IPS-NIHi7 (cell line): ENCODE measurements at regions not wholly inside any gene's neighbourhood (a gene's known extent, or its start where the extent isn't known, plus 50 kb on each side); places are given as distances from the start of the nearest gene placed in this dataset.

Experiments used
- DNase-seq: peaks from one replicate; pipeline ENCODE4 v3.0.0; 2012; ENCODE audit warnings: mixed read lengths; ENCODE audit errors: extremely low spot score

GRCh38 chr3:87422333-87422732 is 145.9 kb upstream of the POU1F1 start:
- DNase-seq: no peak

DNA sequence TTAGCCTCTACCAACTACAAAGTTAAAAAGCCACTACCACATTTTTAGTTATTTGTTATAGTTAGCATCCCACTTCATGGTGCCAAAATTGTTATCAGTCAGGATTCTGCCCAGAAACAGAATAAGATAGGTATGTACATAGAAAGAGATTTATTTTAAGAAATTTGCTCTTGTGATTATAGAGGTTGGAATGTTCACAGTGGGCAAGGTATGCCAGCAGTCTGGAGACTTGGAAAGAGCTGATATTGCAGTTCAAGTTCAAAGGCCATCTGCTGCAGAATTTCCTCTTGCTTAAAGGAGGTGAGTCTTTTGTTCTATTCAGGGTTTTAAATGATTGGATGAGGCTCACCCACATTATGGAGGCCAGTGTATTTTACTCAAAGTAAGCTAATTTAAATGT is 143.8 kb upstream of the POU1F1 start:
- DNase-seq: no peak

GRCh38 chr3:87414271-87414670 is 137.9 kb upstream of the POU1F1 start:
- no peak for DNase-seq

- DNase-seq: no peak
Observed at GRCh38 chr3:87413814-87414213, 137.4 kb upstream of the POU1F1 start.

GRCh38 chr3:87410110-87410509 is 133.7 kb upstream of the POU1F1 start:
- DNase-seq: no peak

DNA sequence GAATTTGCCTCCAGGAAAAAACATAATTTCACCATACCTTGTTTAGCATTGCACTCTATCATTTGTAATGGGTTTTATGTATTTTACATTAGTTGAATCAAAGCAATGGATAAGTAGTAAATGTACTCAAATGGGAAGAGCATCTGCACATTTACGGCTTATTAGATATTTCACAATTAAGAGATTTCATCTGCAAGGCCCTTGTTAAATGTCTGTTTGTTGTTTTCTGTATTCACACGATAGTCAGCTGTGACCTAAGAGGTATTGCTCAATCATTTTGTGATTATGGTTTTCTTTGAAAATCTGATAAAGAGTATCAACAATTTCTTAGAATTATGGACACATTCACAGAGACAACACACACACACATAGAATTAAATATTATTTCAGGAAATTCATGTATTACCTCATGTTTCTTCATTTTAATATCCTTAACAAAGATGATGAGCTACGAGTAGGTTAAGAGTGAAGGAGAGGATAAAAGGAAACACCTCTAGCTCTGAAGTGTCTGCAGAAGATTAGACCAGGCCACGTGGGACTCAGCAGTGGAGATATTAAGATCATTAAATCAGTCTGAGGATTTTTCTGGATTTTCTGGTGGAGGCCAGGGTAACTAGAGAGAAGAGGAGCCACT is 121.9 kb upstream of the POU1F1 start:
- no peak for DNase-seq

GRCh38 chr3:87397211-87397610 is 120.8 kb upstream of the POU1F1 start:
- no peak for DNase-seq

GRCh38 chr3:87390821-87391220 is 114.4 kb upstream of the POU1F1 start:
- DNase-seq: no peak

GRCh38 chr3:87390353-87390752 is 114.0 kb upstream of the POU1F1 start:
- no peak for DNase-seq

DNA sequence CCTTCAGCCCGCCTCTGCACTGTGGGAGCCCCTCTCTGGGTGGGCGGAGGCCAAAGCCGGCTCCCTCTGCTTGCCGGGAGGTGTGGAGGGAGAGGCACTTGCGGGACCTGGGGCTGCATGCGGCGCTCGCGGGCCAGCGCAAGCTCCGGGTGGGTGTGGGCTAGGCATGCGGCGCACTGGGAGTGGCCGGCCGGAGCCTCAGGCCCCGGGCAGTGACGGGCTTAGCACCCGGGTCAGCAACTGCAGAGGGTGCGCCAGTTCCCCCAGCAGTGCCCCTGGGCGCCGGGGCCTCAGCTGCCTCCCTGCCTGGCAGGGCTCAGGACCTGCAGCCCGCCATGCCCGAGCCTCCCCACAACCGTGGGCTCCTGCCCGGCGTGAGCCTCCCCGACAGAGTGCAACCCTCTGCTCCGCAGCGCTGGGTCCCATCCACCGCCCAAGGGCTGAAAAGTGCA is 98.9 kb upstream of the POU1F1 start:
- no peak for DNase-seq

DNA sequence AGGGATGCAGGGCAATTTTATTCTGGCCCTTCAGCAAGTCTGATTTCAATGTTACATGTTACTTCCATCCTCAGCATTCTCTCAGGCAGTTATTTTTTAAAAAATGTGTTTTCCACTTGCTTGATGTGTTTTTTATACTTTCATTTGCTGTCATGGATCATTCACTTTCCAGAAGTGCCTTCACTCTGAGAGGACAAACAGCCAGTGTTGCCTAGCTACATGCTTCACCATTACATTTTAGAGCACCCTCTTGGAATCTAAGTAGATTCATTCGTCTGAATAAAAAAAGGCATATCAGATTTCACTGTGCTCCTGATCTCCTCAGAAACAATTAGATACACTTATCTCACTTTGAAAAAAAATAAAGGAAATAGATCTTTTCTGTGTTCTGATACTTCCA is 93.6 kb upstream of the POU1F1 start:
- DNase-seq: no peak

- no peak for DNase-seq
Observed at GRCh38 chr3:87367736-87368135, 91.4 kb upstream of the POU1F1 start.

GRCh38 chr3:87363721-87364120 is 87.3 kb upstream of the POU1F1 start:
- no peak for DNase-seq

- DNase-seq: no peak
Observed at GRCh38 chr3:87361956-87362355, 85.6 kb upstream of the POU1F1 start.

DNA sequence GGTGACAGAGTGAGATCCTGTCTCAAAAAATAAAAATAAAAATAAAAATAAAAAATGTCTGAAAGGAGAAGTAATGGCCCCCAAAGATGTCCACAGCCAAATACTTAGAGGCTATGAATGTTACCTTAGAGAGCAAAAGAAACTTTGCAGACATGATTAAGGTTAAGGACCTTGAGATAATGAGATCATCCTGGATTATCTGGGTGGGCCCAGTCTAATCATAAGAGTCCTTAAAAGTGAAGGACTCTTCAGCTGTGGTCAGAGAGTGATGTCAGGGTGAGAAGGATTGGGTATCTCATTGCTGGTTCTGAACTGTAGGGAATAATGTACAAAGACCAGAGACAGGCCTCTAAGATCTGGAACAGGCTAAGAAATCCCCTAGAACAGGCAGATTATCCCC is 84.9 kb upstream of the POU1F1 start:
- DNase-seq: no peak

DNA sequence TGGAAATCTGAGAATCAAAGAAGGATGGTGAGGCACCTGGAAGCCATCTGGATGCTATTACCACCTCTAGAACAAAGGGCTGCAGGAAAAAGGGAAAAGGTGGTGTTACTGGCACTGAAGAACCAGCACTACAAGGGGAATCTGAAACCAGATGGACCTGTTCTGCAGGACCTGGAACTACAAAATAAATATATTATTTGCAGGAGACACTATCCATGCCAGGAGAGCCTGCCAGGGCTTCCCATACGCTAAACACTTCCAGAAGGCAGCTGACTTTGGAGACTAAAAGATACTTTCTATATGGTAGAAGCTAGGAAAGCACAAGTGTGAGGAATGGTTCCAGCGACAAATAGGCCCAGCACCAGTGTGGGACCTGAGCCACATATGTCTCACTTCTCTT is 83.4 kb upstream of the POU1F1 start:
- no peak for DNase-seq

- no peak for DNase-seq
Observed at GRCh38 chr3:87359025-87359424, 82.6 kb upstream of the POU1F1 start.

DNA sequence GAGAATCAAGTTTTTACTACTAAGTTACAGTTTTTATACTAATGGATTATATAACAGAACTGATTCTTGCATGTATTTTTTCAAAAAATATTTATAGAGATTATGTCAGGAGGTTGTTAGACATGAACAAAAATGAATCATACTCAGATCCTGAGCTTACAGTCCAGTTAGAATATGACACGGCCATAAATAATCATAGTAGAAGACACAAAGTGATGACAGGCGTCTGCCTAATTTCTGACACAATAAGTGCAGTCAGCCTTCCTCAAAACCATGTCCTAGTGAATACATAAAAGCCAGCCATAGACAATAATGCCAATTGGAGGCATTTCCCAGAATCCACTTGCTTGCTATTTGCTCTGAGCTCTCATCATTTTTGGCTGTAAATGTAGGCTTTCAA is 81.7 kb upstream of the POU1F1 start:
- DNase-seq: no peak

DNA sequence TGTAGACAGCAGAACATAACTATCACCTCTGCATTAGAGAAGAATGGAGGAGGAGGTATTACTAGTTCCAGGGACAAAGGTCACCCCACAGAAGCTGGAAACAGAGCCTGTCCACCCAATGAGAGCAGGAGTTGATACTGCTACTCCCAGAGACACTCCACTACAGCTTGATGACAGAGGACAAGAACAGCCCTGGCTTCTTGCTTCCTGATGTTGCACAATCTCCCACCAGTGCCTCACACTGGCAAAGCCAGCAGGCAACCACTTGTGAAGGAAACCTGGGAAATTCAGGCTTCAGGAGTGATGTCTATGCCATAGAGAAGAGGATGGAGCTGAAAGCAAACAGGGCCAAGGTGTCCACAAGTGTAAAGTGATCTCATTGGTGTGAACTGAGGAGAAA is 78.0 kb upstream of the POU1F1 start:
- DNase-seq: no peak

- DNase-seq: no peak
Observed at GRCh38 chr3:87351937-87352336, 75.6 kb upstream of the POU1F1 start.

DNA sequence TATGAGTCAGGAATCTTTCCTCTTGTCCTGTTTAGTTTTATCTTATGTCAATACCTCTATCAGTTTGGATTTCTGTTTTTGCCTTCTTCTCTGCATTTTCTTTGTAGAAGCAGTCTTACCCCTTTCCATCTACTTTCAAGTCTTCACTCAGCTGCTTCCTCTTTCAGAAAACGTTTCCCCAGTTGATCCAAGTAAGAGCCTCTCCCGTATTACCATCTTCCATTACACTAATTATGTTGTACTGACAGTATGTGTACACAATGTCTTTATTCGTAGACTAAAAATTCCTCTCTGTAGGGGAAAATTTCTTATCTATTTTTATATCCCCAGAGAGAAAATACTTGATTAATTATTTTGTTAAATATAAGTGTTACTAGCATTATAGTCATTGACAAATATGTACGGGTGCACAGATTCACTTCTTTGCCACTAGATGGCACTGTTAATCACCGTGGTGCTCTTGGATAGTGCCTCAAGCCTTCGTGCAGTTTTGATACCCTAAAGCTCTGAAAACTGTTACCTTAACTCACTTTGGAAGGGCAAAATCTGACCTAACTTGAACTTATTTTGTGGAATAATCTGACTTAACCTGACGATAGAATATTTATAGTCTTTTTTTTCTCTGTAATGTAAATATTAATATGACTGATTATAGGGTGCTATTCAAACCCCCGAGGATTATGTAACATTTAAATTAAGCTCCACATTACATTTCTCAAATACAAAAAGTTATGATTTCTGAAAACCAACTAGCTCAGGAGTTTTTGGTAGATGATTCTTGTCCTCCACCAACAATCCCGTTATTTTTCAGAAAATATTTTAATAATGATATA is 74.2 kb upstream of the POU1F1 start:
- peak; percentile 57 for DNase-seq

DNA sequence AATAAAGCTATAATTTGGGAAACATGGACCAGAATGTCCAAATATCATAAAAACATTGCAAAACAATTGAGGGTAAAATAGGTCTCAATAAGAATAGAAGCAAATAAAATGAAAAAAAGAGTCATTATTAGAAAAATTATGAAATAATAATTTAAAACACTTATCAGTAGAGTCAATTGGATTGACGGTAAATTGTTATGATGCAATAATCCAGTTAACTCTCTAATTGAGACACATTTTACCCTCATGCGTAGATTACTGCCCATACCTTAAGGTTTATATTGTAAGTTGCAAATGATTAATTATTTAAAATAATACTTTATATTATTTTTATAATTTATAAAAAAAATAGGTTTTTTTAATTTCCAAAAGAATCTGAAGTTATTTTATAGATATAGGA is 73.4 kb upstream of the POU1F1 start:
- DNase-seq: no peak

GRCh38 chr3:87336761-87337160 is 60.4 kb upstream of the POU1F1 start:
- DNase-seq: no peak
